GM23248 (cell line): ENCODE measurements at regions not wholly inside any gene's neighbourhood (a gene's known extent, or its start where the extent isn't known, plus 50 kb on each side); places are given as distances from the start of the nearest gene placed in this dataset.

ENCODE experiments used
- EZH2 ChIP-seq: fragments of 200-600 bp; sonication (generic); IDR thresholded peaks from 2 replicates; pipeline ENCODE4 v1.6.1; 2018; ENCODE audit warnings: antibody characterized with exemption, mild to moderate bottlenecking; ENCODE audit not compliant: insufficient read depth, poor library complexity, severe bottlenecking
- EZH2phosphoT487 ChIP-seq: fragments of 200-600 bp; sonication (generic); IDR thresholded peaks from 2 replicates; pipeline ENCODE4 v1.6.1; 2018; ENCODE audit warnings: antibody characterized with exemption, moderate library complexity, mild to moderate bottlenecking, low read depth; ENCODE audit not compliant: insufficient read depth

DNA sequence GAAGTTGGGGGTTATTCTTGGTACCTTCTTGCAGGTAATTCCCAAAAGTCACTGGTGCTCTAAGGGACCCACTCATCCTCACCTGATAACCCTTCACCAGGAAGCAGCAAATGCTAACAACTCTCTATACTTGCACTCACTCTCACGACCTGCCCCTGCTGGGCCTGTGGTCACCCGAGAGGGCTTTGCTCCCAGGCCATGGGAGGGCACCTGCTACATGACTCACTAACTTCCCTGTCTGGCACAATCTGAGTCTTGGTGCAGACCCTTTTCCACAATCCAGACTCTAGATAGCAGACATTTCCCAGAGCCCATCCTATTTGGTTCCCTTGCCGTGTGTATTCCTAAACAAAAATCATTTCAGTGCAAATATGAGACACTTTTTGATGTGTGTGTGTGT lies 403.8 kb upstream of the FAT1 start:
- TF ChIP-seq EZH2 = no peak
- TF ChIP-seq EZH2phosphoT487 = no peak
